ENCODE measurements at regions not wholly inside any gene's neighbourhood (a gene's known extent, or its start where the extent isn't known, plus 50 kb on each side); places are given as distances from the start of the nearest gene placed in this dataset.

GRCh38 chr1:194176212-194176611 is 989.8 kb upstream of the B3GALT2 start:
- TF ChIP-seq, protein P1, sequence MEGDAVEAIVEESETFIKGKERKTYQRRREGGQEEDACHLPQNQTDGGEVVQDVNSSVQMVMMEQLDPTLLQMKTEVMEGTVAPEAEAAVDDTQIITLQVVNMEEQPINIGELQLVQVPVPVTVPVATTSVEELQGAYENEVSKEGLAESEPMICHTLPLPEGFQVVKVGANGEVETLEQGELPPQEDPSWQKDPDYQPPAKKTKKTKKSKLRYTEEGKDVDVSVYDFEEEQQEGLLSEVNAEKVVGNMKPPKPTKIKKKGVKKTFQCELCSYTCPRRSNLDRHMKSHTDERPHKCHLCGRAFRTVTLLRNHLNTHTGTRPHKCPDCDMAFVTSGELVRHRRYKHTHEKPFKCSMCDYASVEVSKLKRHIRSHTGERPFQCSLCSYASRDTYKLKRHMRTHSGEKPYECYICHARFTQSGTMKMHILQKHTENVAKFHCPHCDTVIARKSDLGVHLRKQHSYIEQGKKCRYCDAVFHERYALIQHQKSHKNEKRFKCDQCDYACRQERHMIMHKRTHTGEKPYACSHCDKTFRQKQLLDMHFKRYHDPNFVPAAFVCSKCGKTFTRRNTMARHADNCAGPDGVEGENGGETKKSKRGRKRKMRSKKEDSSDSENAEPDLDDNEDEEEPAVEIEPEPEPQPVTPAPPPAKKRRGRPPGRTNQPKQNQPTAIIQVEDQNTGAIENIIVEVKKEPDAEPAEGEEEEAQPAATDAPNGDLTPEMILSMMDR (IDR thresholded peaks at IDR 0.05; ENCODE audit: insufficient read depth, low read depth, low read length, missing control alignments), result no peak
- DNase-seq (ENCODE audit: low read depth), result no peak
- H3K4me3 ChIP-seq (ENCODE audit: low read depth, low read length), result no peak overlapping the region

- H3K4me3 ChIP-seq (ENCODE audit: low read depth, low read length), result no peak overlapping the region
- DNase-seq (ENCODE audit: low read depth), result no peak
- TF ChIP-seq, protein P1 (IDR thresholded peaks at IDR 0.05; ENCODE audit: insufficient read depth, low read depth, low read length, missing control alignments), result no peak
Observed at GRCh38 chr1:194175251-194175650, 988.8 kb upstream of the B3GALT2 start.

GRCh38 chr1:194174528-194174927 is 988.1 kb upstream of the B3GALT2 start:
- DNase-seq (ENCODE audit: low read depth), result no peak
- no peak overlapping the region for H3K4me3 ChIP-seq (ENCODE audit: low read depth, low read length)
- TF ChIP-seq, protein P1 (IDR thresholded peaks at IDR 0.05; ENCODE audit: insufficient read depth, low read depth, low read length, missing control alignments), result no peak

DNA sequence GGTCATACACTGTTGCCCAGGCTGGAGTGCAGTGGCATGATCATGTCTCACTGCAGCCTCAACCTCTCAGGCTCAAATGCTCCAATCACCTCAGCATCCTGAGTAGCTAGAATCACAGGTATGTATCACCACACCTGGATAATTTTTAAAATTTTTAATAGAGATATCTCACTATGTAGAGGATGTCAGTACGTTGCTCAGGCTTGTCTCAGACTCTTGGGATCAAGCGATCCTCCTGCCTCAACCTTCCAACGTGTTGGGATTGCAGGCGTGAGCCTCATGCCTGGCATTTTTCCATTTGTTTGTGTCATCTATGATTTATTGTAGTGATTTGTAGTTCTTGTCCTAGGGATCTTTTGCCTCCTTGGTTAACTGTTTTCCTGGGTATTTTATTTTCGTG is 985.2 kb upstream of the B3GALT2 start:
- TF ChIP-seq, protein P1 (IDR thresholded peaks at IDR 0.05; ENCODE audit: insufficient read depth, low read depth, low read length, missing control alignments), result no peak
- DNase-seq (ENCODE audit: low read depth), result no peak
- H3K4me3 ChIP-seq (ENCODE audit: low read depth, low read length), result no peak overlapping the region

DNA sequence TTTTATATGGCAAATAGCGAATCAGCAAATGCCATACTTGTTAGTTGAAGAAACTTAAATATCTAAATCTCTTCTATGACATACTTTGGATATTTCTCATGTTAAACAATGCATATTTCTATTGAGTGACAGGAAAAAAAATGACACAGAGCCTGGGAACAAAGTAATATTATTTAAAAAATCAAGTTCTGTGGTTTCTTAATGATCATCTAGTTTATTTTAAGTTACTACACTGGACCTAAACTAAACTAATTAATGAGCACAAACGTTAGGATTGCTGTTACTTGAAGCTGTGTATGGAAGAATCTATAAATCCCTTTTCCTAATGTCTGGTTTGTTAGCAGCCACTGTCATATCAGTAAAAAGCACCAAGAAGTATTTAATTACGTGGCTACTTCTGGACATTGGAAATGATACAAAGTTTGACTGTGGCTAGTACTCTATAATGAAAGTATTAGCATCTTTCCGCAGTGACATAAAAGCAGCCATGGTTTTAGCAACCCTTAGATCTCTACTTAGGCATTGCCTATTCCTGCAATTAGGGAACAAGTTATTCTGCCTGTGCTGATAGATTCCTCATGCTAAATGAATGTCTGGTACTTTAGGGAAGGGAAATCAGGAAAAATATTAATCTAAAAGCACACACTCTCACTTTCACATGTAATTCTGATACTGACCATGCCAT is 981.7 kb upstream of the B3GALT2 start:
- TF ChIP-seq, protein P1 (IDR thresholded peaks at IDR 0.05; ENCODE audit: insufficient read depth, low read depth, low read length, missing control alignments), result no peak
- H3K4me3 ChIP-seq (ENCODE audit: low read depth, low read length), result no peak overlapping the region
- DNase-seq (ENCODE audit: low read depth), result no peak

- H3K4me3 ChIP-seq (ENCODE audit: low read depth, low read length), result no peak overlapping the region
- TF ChIP-seq, protein P1 (IDR thresholded peaks at IDR 0.05; ENCODE audit: insufficient read depth, low read depth, low read length, missing control alignments), result no peak
- DNase-seq (ENCODE audit: low read depth), result no peak
Observed at GRCh38 chr1:194164755-194165154, 978.3 kb upstream of the B3GALT2 start.

DNA sequence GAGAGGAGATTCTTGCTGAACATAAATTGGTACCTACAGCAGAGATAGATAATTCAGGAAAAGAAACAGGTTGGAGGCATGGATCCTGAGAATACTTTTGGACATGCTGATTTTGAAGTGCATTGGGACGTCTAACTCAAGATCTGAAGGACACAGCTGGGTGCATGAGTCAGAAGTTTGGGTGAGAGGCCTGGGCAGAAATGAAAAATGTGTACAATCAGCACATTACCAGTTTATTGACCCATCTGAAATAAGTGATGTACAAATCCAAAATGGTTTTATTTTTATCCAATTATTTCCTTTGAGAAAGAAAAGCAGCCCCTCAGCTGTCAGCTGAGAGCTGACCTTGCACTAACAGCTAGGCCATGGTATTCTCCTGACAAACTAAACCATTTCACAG is 975.2 kb upstream of the B3GALT2 start:
- DNase-seq (ENCODE audit: low read depth), result no peak
- TF ChIP-seq, protein P1 (IDR thresholded peaks at IDR 0.05; ENCODE audit: insufficient read depth, low read depth, low read length, missing control alignments), result no peak
- H3K4me3 ChIP-seq (ENCODE audit: low read depth, low read length), result no peak overlapping the region
